ENCODE measurements at regions not wholly inside any gene's neighbourhood (a gene's known extent, or its start where the extent isn't known, plus 50 kb on each side); places are given as distances from the start of the nearest gene placed in this dataset.
"Not testable (repeated sequence)": the region's sequence is repeated elsewhere in the genome, so short reads cannot be mapped to it uniquely, and the experiment has no call there.

DNA sequence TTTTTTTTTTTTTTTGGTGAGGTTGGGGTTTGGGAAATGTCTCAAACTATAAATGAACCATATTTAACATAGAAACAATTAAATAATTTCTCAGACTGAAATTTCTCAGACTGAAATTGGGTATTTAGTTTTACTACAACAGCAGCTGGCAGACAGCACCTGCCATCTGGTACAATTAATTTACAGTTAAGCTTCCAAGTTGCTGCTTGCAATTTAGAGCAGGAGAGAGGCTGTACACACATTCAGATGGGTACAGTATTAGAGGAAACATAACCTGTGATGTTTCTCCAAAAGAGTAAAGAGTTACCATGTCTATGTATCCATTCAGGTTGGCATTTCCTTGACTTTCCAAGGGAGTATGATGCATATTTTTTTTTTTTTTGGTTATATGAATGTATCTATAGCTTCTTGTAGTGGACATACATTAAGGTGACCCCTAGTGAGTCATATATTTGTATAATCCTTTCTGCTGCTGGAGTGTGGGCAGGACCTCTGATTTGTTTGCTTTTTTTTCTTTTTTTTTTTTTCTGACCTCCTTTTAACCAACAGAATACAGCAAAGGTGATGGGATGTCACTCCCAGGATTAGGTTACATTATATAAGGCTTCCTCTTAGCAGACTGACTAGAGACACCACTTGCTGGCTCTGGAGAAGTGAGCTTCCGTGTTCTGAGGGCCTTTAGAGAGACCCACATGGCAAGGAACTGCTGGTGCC lies 201.7 kb downstream of the PTH2R start:
- no peak for DNase-seq (ENCODE audit: low read depth in 4 of 4, low spot score in 1 of 4)

DNA sequence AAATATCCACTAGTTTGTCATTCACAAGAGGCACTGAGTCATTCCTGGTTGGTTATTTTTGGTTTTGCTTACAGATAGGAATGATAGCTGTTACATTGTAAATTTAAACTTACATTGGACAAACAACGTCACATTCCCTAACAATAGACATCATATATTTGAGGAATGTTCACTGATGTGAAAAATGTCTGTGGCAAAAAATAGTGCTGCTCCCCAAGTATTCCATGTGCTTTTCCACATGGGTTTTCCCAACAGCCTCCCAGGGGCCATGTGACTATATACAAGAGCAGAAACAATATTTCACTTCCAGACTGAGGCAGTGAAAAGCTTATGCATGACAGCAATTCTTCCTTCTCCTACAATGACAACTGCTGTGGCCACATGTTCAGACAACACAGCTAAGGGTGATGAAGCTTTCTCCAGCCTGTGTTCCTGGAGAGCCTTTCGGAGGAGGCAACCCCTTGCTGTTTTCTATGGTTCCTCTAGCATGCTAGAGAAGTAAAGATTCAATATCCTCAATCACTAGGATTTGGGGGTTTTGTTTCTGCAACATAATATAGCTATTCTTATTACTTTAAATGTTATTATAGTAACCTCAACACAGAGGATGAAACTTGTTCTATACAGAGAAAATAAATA lies 202.7 kb downstream of the PTH2R start:
- DNase-seq (ENCODE audit: low read depth in 4 of 4, low spot score in 1 of 4) = no peak

DNA sequence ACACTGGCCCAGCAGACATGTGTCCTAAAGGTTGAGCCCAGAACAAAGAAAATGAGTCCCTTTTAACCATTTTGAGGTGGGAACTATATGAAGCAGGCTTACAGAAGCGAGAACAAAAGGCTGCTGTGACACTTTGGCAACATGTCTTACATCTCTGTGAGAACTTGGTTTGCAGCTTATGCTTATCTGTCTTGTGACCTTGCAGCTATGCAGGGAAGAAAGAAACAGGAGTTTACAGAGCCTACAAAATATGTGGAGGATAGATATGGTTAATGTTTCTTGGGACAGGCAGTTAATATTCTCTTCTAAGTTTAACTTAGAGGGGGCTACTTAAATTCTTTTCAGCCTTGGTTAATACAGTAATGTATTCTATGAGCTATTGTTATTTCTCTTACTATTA lies 209.1 kb downstream of the PTH2R start:
- not testable (repeated sequence) for DNase-seq (ENCODE audit: low read depth in 4 of 4, low spot score in 1 of 4)

DNA sequence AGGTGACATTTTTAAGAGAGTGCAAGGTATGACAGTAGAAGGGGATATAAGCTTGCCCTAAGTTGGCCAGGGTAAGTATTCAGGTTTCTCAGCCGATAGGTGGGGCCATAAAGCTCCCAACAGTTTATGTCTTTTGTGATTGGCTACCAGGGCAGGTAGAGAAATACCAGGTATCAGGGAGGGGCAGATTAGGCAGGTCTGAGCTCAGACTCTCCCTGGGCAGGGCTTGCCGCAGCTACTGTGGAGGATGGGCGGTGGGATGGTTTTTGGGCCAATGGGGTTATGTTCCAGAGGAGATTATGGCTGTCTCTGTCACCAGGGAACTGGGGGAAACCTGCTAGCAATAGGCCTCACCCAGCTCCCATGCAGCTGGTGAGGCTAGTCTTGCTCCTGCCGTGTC lies 211.6 kb downstream of the PTH2R start:
- DNase-seq (ENCODE audit: low read depth in 4 of 4, low spot score in 1 of 4) = no peak

DNA sequence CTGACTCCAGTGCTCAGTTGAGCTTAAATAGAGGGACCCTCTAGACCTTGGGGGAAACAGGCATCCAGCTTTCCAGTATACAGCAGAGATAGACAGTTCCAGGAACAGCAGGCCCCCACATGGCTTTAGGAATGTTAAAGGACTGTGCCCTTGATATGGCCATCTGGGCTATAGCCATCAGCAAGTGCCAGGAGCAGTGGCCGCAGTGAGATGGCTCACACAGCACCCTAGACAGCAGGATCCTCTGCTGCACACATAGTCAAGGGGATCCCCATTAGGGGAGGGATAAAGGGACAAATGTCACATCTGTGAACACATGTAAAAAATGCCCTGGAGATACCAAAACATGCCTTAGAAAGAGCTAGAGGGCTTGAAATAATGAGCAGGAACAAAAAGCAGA lies 213.4 kb downstream of the PTH2R start:
- no peak for DNase-seq (ENCODE audit: low read depth in 4 of 4, low spot score in 1 of 4)

DNA sequence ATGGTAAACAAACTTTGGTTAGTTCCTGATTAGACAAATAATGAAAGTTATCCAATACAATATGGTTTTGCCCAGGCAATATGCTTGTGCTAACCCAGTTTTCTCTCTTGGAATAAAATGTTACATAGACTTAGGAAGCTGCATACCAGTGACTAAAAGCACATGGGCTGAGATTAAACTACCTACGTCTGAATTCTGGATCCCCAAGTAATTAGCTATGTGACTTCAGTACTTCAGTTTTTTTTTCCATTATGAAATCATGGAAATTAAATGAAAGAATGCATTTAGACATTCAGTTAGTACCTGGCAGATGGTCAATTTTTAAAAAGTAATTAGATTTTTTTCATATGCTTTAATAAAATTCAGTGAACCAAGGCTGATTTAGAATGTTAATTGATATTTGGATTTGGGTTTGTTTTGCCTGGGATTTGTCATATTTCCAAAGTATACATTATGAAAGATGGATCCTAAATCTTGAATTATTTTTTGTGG lies 213.9 kb downstream of the PTH2R start:
- no peak for DNase-seq (ENCODE audit: low read depth in 4 of 4, low spot score in 1 of 4)

DNA sequence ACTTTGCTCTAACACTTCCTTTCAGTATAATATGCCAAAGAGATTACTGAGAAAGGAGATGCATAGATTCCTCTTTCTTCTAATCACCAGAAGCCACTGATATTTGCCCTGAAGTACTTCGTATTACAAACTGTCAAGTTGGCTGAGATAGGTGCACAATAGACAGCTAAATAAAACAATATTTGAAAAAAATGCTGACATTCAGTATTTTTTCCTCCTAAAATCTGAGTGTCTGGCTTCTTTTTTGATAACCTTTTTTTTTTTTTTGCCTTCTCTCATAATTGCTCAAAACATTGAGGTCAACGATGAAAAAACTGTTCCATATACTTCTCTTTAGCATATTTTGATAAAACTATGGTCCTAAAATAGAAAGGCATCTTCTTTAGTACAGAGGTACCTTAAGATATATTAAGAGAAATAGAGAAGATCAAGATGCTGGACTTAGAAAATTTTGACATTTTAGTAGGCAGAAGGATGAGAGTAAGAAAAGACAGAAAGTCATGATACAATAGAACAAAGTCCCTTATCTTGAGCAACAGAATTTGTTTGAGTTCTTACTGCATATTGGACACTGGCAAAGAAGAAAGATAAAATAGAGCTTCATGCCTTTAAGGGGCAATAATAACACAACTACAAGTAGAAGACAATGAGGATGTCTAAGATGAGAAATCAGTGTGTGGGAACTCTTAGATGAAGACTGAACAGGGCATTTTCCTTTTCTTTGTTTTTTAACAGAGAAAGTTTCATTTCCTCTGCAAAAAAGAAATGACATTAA lies 220.7 kb downstream of the PTH2R start:
- no peak for DNase-seq (ENCODE audit: low read depth in 4 of 4, low spot score in 1 of 4)

DNA sequence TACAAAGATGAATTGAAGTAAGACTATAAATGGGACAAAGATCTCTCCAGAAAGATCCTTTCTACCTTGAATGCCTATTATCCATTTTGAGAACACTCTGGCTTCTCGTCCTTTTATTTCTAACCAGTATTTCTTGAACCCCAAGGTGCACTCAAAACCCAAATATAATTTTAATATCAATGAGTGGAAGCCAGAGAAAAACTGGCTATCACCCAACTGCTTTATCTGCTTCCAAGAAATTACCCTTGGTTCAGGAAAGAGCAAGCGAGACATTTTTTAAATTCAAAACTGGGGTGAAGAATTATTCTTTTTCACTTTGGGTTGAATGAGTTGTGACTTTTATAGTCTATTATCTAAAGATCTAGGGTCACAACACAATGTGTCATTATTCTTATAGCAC lies 221.3 kb downstream of the PTH2R start:
- DNase-seq (ENCODE audit: low read depth in 4 of 4, low spot score in 1 of 4) = no peak

DNA sequence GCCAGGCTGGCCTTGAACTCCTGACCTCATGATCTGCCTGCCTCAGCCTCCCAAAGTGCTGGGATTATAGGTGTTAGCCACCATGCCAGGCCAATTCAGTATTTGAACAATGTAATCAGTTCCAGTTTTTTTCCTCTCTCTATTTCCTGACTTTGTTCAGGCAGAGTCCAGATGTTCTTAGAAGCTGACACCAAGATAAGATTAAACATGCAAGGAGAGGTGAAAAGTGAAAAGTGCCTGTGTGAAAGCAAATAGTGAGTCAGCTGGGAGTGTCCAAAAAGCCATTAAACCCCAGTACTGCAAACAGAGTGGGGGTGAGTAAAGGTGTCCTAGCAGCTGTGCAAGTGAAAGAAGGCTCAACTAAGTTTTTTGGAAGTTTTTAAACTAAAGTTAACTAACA lies 231.5 kb downstream of the PTH2R start:
- DNase-seq (ENCODE audit: low read depth in 4 of 4, low spot score in 1 of 4) = no peak

DNA sequence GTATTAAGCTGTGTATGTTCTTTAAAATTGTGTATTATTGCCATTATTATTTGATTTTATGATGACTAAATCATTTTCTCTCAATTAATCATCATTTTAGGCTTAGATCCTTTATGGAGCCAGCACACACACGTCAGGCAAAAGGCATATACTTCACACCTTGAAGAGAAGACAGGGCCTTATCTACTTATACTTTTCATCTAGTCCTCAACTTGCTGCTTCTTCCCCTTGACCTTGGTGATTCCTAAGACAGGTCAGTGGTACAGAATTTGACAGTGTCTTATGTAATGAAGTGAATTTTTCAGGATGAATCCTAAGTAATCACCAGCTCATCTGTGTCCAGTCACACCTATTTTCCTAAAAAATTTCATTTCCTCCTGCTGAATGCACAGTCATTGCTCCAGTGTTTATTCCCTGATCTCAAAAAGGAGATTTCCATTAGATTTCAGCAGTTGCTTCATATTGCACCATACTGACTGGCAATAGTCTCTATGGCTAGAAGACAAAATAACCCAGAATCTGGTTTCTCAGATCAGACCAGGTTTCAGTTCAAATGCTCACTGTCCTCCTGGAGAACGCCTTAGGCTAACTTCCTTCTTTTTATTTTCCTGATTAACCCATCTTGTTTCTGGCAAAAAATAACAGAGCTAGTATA lies 235.7 kb downstream of the PTH2R start:
- DNase-seq (ENCODE audit: low read depth in 4 of 4, low spot score in 1 of 4) = no peak

DNA sequence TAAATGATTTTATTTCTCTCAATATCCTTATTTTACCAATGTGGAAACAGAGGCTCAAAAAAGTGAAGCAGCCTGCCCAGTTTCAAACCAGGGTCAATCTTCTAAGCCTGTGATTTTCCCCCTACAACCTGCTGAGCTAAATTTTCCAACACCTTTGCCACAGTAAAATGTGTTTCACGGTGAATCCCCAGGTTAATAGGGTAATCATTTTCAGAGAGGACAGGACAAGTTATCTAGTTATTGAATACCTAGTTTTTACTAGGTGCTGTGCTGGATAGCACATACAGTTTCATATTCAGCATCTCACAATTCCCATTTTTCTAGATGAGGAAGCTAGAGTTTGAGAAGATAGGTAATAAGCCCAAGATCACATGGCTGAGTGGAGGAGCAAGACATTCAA lies 236.6 kb downstream of the PTH2R start:
- DNase-seq (ENCODE audit: low read depth in 4 of 4, low spot score in 1 of 4) = no peak

DNA sequence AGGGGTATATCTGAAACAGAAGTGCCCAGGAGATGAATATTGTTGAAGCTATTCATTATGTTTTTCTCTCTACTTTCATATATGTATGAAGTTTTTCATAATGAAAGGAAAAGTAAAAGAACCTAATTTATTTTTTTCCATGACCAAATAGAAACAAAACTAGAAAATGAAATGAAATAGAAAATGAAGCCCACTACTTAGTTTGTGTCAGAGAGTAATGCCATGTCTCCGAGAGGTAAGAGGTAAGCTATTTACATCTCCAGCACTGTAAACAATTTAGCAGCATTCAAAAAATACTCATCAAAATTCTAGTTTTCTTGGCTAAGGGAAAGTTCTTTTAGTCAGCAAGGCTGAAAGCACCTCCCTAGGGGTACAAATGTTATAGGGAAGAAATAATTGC lies 238.6 kb downstream of the PTH2R start:
- no peak for DNase-seq (ENCODE audit: low read depth in 4 of 4, low spot score in 1 of 4)

DNA sequence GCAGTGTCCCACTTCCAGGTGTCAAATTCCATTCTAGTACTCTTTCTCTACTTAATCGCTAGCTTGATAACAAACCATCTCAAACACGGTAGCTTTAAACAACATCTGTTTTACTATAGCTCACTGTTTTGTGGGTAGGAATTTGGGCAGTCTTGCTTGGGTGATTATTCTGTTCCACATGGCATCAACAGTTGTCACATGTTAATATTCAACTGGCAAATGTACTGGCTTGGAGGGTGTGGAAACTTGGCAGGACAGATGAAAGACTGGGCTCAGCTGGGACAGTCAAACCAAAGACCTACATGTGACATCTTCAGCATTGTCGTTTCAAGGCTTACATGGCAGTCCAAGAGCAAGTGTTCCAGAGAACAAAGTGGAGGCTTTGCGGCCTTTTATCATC lies 241.8 kb downstream of the PTH2R start:
- no peak for DNase-seq (ENCODE audit: low read depth in 4 of 4, low spot score in 1 of 4)

DNA sequence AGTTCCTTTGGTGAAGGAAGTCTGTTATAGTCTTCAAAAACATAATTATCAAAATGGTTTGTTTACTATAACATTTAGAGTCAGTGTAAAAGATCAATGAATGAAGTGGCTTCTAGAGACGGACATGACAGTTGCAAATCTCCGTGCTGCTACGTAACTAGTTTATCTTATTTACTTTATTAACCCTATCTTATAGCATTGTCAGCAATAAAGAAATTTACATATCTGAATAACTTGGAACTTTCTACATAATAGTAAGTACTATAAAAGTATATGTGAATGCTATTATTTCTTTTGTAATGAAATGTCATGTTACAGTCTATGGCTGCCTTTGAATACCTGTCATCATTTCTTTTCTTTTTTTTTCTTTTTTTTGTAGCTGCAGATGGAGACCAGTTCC lies 246.8 kb downstream of the PTH2R start:
- no peak for DNase-seq (ENCODE audit: low read depth in 4 of 4, low spot score in 1 of 4)

DNA sequence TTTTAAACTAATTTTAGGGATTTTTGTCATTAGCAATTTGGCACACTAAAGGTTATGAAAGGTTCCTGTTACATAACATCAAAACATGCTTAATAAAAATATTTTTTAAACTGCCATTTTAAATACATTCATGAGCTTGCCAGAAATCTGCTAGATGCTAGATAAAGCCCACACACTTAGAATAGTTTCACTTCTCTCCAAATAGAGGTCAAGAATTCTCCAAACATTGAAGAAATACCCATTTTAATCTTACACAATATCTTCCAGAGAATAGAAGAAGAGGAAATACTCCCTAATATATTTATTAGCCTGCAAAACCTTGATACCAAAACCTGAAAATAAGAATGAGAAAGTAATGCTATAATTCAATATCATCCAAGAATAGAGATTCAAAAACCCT lies 247.5 kb downstream of the PTH2R start:
- DNase-seq (ENCODE audit: low read depth in 4 of 4, low spot score in 1 of 4) = no peak

DNA sequence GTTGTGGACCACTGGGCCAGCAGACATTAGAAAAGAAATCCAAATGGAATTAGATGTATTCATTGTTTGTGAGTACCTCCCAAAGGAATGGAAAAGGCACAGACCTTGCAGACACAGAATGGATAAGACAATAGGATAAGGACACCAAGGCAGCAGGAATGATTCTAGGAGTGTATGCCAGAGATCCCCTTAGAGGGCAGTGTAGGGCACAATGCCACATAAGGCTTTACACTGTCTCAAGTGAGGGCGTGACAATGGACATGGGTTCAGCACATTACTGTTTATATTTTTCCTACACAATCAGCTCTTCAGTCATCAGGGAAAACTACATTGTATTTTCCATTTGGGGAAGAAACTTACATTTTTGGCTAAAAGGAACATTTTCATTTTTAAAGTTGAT lies 250.9 kb downstream of the PTH2R start:
- DNase-seq (ENCODE audit: low read depth in 4 of 4, low spot score in 1 of 4) = no peak

DNA sequence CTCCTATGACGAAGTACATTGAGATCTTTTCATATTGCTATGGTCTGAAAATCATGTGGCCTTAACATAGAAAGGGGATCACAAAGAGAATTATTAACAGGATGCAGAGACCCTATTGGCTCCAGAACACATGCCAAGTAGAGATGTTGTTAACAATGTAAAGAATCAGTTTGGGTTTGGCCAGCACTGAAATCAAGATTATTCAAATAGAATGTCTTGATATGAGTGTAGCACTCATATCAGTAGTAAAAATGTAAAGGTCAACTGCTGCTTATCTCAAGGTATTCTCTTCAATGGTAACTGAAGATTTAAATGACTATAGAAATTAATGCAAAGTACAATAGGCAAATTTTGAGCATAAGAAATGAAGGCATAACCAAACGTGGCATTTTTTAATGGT lies 262.8 kb downstream of the PTH2R start:
- DNase-seq (ENCODE audit: low read depth in 4 of 4, low spot score in 1 of 4) = no peak

DNA sequence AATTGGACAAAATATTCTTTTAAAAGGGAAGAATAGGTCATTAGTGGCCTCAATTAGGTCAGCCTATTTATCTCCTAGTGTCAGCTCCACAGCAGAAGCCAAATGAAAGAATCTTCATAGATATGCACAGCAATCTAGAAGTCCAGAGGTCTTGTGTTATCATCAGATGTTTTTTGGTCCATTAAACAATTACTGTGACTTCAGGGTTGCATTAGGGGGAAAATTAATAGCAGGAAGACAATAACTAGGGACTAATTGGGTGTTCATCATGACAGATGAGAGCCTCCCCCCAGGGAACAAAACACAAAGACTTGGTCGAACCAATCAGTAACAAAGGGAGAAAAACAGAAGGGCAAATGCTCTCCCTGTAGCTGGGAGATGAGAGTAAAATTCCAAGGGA lies 264.7 kb downstream of the PTH2R start:
- DNase-seq (ENCODE audit: low read depth in 4 of 4, low spot score in 1 of 4) = no peak

DNA sequence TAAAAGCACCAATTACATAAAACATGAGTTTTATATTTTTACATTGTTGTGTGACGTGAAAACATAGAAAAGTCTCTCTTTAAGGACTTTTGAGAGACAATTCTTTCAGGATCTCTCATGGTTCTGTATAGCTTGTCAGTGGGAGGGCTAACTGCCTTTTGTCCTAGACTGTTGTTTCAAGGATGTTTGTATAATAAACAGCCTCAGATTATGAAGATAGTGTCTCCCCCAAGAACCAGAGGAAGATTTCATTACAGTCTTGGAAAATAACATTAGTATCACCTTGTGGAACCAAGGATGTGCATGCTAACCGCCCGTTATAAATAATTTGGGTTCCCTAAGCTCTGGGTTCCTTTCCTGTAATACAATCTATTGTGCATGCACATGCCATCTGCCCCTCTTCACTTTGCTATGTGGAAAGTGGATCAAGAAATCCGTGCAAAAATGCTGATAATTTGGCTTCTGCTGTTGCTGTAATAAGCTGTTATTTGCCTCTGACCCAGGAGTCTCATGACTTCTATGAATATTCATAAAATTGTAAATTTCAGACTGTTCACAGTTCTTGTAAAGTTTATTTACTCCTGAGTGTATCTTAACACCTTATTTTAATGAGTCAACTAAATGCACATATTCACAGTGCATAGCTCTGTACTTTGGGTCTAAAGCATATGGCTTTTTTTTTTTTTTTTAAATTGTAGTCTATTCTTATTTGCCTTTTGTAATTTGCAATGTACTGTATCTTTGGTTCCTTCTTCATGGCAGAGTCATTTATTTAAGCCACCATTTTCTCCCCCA lies 265.5 kb downstream of the PTH2R start:
- no peak for DNase-seq (ENCODE audit: low read depth in 4 of 4, low spot score in 1 of 4)

DNA sequence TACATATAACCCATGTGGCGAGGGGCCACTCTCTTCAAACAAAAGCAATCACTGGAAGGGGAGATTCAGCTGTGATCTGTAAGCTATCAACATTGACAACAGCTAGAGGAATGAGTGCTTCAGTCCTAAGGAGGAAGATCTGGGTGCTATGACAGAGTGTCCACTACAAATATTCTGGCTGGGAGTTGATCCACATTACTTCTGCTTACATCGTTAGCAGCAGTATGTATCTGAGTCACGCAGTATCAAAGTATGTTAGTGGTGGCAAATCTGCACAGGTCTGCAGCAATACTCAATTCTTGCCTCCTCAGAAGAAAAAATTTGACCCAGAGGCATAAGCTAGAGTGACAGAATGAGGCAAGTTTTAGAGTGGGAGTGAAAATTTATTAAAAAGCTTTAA lies 267.0 kb downstream of the PTH2R start:
- no peak for DNase-seq (ENCODE audit: low read depth in 4 of 4, low spot score in 1 of 4)

DNA sequence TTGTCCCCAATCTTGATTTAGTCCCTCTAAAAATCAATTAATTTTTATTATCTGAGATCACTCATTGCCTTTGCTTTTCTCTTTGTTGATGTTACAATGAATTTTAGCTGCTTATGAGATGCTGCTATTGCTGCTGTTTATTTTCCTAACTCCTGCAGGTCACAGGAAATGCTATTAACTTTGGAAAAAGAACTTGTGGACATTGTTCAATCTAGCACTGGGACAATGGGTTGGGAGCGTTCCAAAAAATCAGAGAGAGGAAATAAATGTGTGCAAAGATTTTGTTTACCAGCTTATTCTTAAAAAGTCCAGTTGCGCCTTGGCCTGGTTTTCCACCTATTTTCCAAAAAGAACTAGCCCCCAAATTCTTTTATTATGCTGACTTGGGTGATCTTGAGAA lies 268.3 kb downstream of the PTH2R start:
- no peak for DNase-seq (ENCODE audit: low read depth in 4 of 4, low spot score in 1 of 4)

All from stimulated activated CD4-positive, alpha-beta T cell treated with anti-CD3 and anti-CD28 coated beads, Interleukin-1b, Interleukin-23, amount 100 ng/mL, for 24 hours (primary cell).